Endodermal cell (in vitro differentiated cells): ENCODE measurements at regions not wholly inside any gene's neighbourhood (a gene's known extent, or its start where the extent isn't known, plus 50 kb on each side); places are given as distances from the start of the nearest gene placed in this dataset.

Experiments
- DNase-seq: peaks from one replicate; pipeline ENCODE4 v3.0.0-alpha.2; 2017
- H3K27ac ChIP-seq: 2 replicates; pipeline ENCODE4 v1.5.1; 2013; ENCODE audit warnings: mild to moderate bottlenecking, low read depth, low read length, moderate library complexity
- H3K27me3 ChIP-seq: 2 replicates; pipeline ENCODE4 v1.6.1; 2013; ENCODE audit warnings: mild to moderate bottlenecking, low read length, moderate library complexity; ENCODE audit not compliant: insufficient read depth, control insufficient read depth, poor library complexity, severe bottlenecking
- H3K36me3 ChIP-seq: 2 replicates; pipeline ENCODE4 v1.7.0; 2013; ENCODE audit warnings: mild to moderate bottlenecking, low read length, moderate library complexity; ENCODE audit not compliant: control insufficient read depth, insufficient read depth
- H3K4me1 ChIP-seq: one replicate; pipeline ENCODE4 v1.7.0; 2013; ENCODE audit warnings: low read length; ENCODE audit not compliant: control insufficient read depth, insufficient read depth
- H3K4me3 ChIP-seq: 2 replicates; pipeline ENCODE4 v1.5.1; 2013; ENCODE audit warnings: mild to moderate bottlenecking, low read length, moderate library complexity
- H3K9ac ChIP-seq: 2 replicates; pipeline ENCODE4 v1.6.1; 2013; ENCODE audit warnings: mild to moderate bottlenecking, low read length, moderate library complexity; ENCODE audit not compliant: poor library complexity, severe bottlenecking; ENCODE audit errors: extremely low read depth
- H3K9me3 ChIP-seq: 2 replicates; pipeline ENCODE4 v1.6.1; 2013; ENCODE audit warnings: mild to moderate bottlenecking, low read length, moderate library complexity; ENCODE audit not compliant: control insufficient read depth
- H3K27ac Mint-ChIP-seq: 2 replicates; pipeline ENCODE4 v1.8.0; 2020; ENCODE audit warnings: mixed read lengths
- H3K27me3 Mint-ChIP-seq: 2 replicates; pipeline ENCODE4 v1.8.0; 2021; ENCODE audit warnings: mild to moderate bottlenecking, mixed read lengths; ENCODE audit not compliant: insufficient read depth
- H3K36me3 Mint-ChIP-seq: 2 replicates; pipeline ENCODE4 v1.8.0; 2020; ENCODE audit warnings: low read depth, mixed read lengths
- H3K4me1 Mint-ChIP-seq: 2 replicates; pipeline ENCODE4 v1.8.0; 2020; ENCODE audit warnings: mixed read lengths
- H3K4me3 Mint-ChIP-seq: 2 replicates; pipeline ENCODE4 v1.8.0; 2020; ENCODE audit warnings: mild to moderate bottlenecking, moderate library complexity, mixed read lengths
- H3K9me3 Mint-ChIP-seq: 2 replicates; pipeline ENCODE4 v1.8.0; 2020; ENCODE audit warnings: mild to moderate bottlenecking, mixed read lengths
- WGBS, 2 experiments: methylation state at CpG; one replicate each; pipeline versions ENCODE4 v1.1.5 to v1.1.7; 2013; ENCODE audit warnings: missing lambda C conversion rate in 2 of 2, mixed read lengths in 1 of 2; ENCODE audit not compliant: insufficient coverage in 1 of 2, insufficient read length in 1 of 2; 5-methylcytosine and 5-hydroxymethylcytosine counted together
- TF ChIP-seq, protein P1 (sequence below): fragments of 200-600 bp; sonication (generic); conservative IDR thresholded peaks from 2 replicates; pipeline ENCODE4 v1.5.0; 2021; ENCODE audit warnings: antibody characterized with exemption, mild to moderate bottlenecking

DNA sequence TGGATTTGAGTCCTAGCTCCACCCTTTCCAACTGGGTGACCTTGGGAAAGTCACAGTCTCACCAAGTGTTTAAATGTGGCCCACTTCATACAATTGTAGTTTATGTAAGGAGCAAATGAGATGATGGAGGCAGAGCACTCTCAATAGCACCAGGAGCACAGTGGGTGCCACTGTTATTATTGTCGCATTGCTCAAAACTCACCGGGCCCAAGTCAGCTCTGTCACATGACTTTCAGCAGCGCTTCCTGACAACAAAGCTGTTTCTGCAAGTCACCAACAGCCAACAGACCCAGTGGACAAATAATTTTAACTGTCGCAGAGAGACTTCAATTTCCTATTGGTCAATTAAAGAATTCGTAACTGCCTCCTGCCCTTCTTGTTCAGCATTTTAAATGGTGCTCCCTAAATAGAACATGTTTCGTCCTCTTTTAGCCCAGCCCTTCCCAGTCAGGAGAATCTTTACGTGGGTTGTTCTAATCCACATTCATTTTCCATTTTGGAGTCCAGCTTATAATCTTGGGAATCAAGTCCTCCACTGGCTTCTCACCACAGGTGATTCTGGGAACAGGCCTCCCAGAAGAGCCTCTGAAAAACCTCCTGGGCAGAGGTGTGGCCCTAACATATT is 415.6 kb upstream of the NPVF start:
- no peak overlapping the region for H3K4me3 ChIP-seq
- Mint-ChIP-seq H3K4me3 (no peak overlapping the region), H3K4me1 (peaks cover 14% of the 10 kb centered on the region), H3K36me3 (no peaks in the 10 kb centered on the region), H3K9me3 (no peaks in the 10 kb centered on the region), H3K27ac (no peak overlapping the region), H3K27me3 (no peaks in the 10 kb centered on the region)
- H3K9ac ChIP-seq: no peak overlapping the region
- H3K4me1 ChIP-seq: peaks cover 3% of the 10 kb centered on the region
- TF ChIP-seq, protein P1, sequence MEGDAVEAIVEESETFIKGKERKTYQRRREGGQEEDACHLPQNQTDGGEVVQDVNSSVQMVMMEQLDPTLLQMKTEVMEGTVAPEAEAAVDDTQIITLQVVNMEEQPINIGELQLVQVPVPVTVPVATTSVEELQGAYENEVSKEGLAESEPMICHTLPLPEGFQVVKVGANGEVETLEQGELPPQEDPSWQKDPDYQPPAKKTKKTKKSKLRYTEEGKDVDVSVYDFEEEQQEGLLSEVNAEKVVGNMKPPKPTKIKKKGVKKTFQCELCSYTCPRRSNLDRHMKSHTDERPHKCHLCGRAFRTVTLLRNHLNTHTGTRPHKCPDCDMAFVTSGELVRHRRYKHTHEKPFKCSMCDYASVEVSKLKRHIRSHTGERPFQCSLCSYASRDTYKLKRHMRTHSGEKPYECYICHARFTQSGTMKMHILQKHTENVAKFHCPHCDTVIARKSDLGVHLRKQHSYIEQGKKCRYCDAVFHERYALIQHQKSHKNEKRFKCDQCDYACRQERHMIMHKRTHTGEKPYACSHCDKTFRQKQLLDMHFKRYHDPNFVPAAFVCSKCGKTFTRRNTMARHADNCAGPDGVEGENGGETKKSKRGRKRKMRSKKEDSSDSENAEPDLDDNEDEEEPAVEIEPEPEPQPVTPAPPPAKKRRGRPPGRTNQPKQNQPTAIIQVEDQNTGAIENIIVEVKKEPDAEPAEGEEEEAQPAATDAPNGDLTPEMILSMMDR: no peak
- 90 to 97% methylated on average over 7 of the region's 7 CpGs for WGBS, 2 experiments
- DNase-seq: no peak
- H3K36me3 ChIP-seq: no peaks in the 10 kb centered on the region
- no peak overlapping the region for H3K27ac ChIP-seq
- no peaks in the 10 kb centered on the region for H3K27me3 ChIP-seq
- H3K9me3 ChIP-seq: no peaks in the 10 kb centered on the region

DNA sequence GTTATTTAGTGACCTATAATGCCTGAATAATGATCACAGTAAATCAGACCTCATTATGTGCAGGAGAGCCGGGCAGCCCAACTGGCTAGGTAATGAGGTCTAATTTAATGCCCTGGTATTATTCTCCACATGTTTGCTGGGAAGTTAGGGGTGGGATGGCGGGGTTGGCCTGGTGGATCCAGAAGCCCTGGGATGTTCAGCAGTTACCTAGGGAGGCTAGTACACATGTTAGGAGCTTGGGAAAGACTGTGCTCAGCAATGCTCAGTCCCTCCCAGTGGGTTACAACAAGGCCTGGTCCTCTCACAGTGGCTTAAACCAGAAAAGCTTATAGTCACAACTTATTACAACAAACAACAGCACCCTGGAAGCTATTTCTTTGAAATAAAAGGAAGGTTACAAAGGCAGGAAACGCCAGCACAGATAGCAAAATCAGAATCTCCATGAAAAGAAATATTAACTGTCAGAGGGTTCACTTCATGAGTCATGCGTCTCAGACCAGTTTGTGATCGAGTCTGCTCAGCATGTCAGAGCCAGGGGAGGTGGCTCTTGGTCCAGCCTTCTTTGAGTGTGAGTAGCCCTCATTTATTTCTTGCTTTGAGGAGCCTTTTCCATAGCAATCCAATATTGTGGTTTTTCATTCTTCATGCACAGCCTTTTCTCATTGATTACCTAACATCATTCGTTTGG is 418.6 kb upstream of the NPVF start:
- DNase-seq: no peak
- no peaks in the 10 kb centered on the region for H3K4me1 ChIP-seq
- H3K4me3 Mint-ChIP-seq: no peak overlapping the region
- H3K9ac ChIP-seq: no peak overlapping the region
- no peaks in the 10 kb centered on the region for H3K27me3 Mint-ChIP-seq
- H3K4me3 ChIP-seq: no peak overlapping the region
- H3K27ac Mint-ChIP-seq: peak overlapping the region; percentile 26
- TF ChIP-seq, protein P1: no peak
- H3K36me3 ChIP-seq: no peaks in the 10 kb centered on the region
- no peaks in the 10 kb centered on the region for H3K27me3 ChIP-seq
- peaks cover 11% of the 10 kb centered on the region for H3K4me1 Mint-ChIP-seq
- H3K9me3 ChIP-seq: no peaks in the 10 kb centered on the region
- no peaks in the 10 kb centered on the region for H3K36me3 Mint-ChIP-seq
- no peak overlapping the region for H3K27ac ChIP-seq
- 90 to 92% methylated on average over 4 to 6 of the region's 6 CpGs for WGBS, 2 experiments
- H3K9me3 Mint-ChIP-seq: no peaks in the 10 kb centered on the region

DNA sequence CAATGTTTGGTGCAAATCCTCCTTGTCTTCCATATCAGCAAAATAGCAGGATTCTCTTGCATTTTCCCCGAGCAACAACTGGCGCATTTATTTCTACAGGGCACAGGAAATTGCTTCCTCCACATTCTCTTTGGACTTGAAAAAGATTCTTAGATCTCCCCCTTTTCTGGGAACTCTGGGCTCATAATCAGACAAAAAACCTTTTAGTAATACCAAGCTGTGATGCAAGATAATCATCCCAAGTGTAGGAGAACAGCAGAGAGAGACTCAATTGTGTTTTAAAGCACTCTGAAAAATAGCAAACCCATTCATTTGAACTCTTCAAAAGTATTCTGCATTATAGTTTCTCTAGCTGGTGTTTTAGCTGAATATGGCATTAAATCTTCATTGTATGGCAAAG is 419.6 kb upstream of the NPVF start:
- no peaks in the 10 kb centered on the region for H3K9me3 ChIP-seq
- H3K4me1 ChIP-seq: no peaks in the 10 kb centered on the region
- H3K9ac ChIP-seq: no peak overlapping the region
- H3K27me3 ChIP-seq: no peaks in the 10 kb centered on the region
- H3K4me3 ChIP-seq: peak overlapping the region; percentile 27
- no peaks in the 10 kb centered on the region for H3K36me3 ChIP-seq
- DNase-seq: no peak
- H3K27ac Mint-ChIP-seq: no peak overlapping the region
- TF ChIP-seq, protein P1: no peak
- no peaks in the 10 kb centered on the region for H3K36me3 Mint-ChIP-seq
- no peaks in the 10 kb centered on the region for H3K27me3 Mint-ChIP-seq
- peaks cover 11% of the 10 kb centered on the region for H3K4me1 Mint-ChIP-seq
- H3K4me3 Mint-ChIP-seq: no peak overlapping the region
- H3K9me3 Mint-ChIP-seq: no peaks in the 10 kb centered on the region
- no peak overlapping the region for H3K27ac ChIP-seq
- WGBS, 2 experiments: 44 to 46% methylated on average over 2 of the region's 2 CpGs
